ENCODE measurements at regions not wholly inside any gene's neighbourhood (a gene's known extent, or its start where the extent isn't known, plus 50 kb on each side); places are given as distances from the start of the nearest gene placed in this dataset.

GRCh38 chr10:60623627-60624026, 154.7 kb upstream of the CDK1 start:
- Histone ChIP-seq H3K9me3 (no peaks in the 10 kb centered on the region), H3K36me3 (no peaks in the 10 kb centered on the region), H3K27ac (no peak overlapping the region), H3K4me1 (peaks cover 0 to 11% (median 0%) of the 10 kb centered on the region in 4 donors), H3K4me3 (no peak overlapping the region), H3K27me3 (no peaks in the 10 kb centered on the region)
- TF ChIP-seq POLR2AphosphoS5 (IDR thresholded peaks at IDR 0.05) = no peak
- TF ChIP-seq POLR2A (IDR thresholded peaks at IDR 0.05) = no peak
- no peak for TF ChIP-seq EP300 (IDR thresholded peaks at IDR 0.05; ENCODE audit: low read depth)
- TF ChIP-seq, protein P1, sequence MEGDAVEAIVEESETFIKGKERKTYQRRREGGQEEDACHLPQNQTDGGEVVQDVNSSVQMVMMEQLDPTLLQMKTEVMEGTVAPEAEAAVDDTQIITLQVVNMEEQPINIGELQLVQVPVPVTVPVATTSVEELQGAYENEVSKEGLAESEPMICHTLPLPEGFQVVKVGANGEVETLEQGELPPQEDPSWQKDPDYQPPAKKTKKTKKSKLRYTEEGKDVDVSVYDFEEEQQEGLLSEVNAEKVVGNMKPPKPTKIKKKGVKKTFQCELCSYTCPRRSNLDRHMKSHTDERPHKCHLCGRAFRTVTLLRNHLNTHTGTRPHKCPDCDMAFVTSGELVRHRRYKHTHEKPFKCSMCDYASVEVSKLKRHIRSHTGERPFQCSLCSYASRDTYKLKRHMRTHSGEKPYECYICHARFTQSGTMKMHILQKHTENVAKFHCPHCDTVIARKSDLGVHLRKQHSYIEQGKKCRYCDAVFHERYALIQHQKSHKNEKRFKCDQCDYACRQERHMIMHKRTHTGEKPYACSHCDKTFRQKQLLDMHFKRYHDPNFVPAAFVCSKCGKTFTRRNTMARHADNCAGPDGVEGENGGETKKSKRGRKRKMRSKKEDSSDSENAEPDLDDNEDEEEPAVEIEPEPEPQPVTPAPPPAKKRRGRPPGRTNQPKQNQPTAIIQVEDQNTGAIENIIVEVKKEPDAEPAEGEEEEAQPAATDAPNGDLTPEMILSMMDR (IDR thresholded peaks at IDR 0.05) = no peak
- WGBS, 2 donors (ENCODE audit: low coverage in 1 of 2) = 67% methylated on average over 1 of the region's 1 CpG; no CpG with 5 or more reads in 1 of the 2 donors
- no peak for DNase-seq
- intact Hi-C loops (cut with DNase I; ENCODE audit: low total_unique reads) (no loop called here), in situ Hi-C loops (cut with MboI; ENCODE audit: low pct_ligation_motif_present in 1 of 4, low pct_unique_long_range_greater_than_20kb in 1 of 4, low sequenced_read_pairs in 3 of 4) (no loop called here)

DNA sequence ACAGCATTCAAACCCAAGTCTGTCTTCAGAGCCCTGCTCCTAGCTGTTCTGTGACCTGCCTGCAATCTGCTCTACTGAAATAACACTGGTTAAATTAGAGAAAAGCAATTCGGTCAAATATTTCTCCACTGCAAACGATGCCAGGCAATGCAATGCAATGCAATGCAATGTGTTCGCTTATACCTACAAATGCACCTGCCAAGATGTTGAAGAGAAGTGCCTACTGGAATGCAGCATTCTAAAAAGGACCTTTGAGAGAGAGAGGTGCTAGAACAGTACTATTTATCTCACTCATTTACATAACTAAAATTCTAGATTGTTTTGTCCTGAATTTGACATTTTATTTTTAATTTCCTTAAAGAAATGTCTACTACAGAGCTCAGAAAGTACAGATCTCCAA, 157.3 kb upstream of the CDK1 start:
- Histone ChIP-seq H3K4me3 (no peak overlapping the region), H3K27ac (no peak overlapping the region), H3K36me3 (no peaks in the 10 kb centered on the region), H3K27me3 (no peaks in the 10 kb centered on the region), H3K4me1 (no peaks in the 10 kb centered on the region), H3K9me3 (no peaks in the 10 kb centered on the region)
- WGBS, 2 donors (ENCODE audit: low coverage in 1 of 2) = 90 to 92% methylated on average over 3 of the region's 3 CpGs
- intact Hi-C loops (cut with DNase I; ENCODE audit: low total_unique reads) (no loop called here), in situ Hi-C loops (cut with MboI; ENCODE audit: low pct_ligation_motif_present in 1 of 4, low pct_unique_long_range_greater_than_20kb in 1 of 4, low sequenced_read_pairs in 3 of 4) (no loop called here)
- no peak for DNase-seq
- TF ChIP-seq EP300 (IDR thresholded peaks at IDR 0.05; ENCODE audit: low read depth) (no peak), POLR2A (IDR thresholded peaks at IDR 0.05) (no peak), POLR2AphosphoS5 (IDR thresholded peaks at IDR 0.05) (no peak)
- TF ChIP-seq, protein P1 (IDR thresholded peaks at IDR 0.05) = no peak

DNA sequence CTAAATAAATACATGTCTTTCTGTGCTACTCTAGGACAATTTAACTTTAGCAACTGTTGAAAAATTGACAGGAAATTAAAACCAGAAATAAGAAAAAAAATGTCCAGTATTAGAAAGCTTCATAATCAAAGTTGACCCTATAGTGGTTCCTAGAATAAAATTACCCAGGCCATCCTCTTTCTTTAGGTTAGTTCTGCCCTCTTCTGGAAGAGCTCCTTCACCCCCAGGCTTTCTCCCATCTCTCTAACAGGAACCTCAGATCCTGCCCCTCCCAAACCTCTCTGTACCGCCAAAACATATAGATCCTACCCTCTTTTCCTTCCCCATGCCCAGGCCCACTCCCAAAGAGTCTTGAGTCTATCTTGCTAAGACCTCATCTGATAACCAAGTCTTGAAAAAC, 159.4 kb upstream of the CDK1 start:
- in situ Hi-C loops (cut with MboI; ENCODE audit: low pct_ligation_motif_present in 1 of 4, low pct_unique_long_range_greater_than_20kb in 1 of 4, low sequenced_read_pairs in 3 of 4) (no loop called here), intact Hi-C loops (cut with DNase I; ENCODE audit: low total_unique reads) (no loop called here)
- Histone ChIP-seq H3K36me3 (no peaks in the 10 kb centered on the region), H3K4me1 (no peaks in the 10 kb centered on the region), H3K27me3 (no peaks in the 10 kb centered on the region), H3K4me3 (no peak overlapping the region), H3K9me3 (no peaks in the 10 kb centered on the region), H3K27ac (no peak overlapping the region)
- DNase-seq = no peak
- TF ChIP-seq, protein P1 (IDR thresholded peaks at IDR 0.05) = no peak
- TF ChIP-seq POLR2A (IDR thresholded peaks at IDR 0.05) (no peak), EP300 (IDR thresholded peaks at IDR 0.05; ENCODE audit: low read depth) (no peak), POLR2AphosphoS5 (IDR thresholded peaks at IDR 0.05) (no peak)
- 67 to 82% methylated on average over 1 of the region's 1 CpG for WGBS, 2 donors (ENCODE audit: low coverage in 1 of 2)

- intact Hi-C loops (cut with DNase I; ENCODE audit: low total_unique reads) = no loop called here
- H3K4me3 ChIP-seq = no peak overlapping the region
- in situ Hi-C loops (cut with MboI; ENCODE audit: low pct_ligation_motif_present in 1 of 4, low pct_unique_long_range_greater_than_20kb in 1 of 4, low sequenced_read_pairs in 3 of 4) = no loop called here
- no peak overlapping the region for H3K27ac ChIP-seq
- no peaks in the 10 kb centered on the region for H3K4me1 ChIP-seq
- 97 to 100% methylated on average over 1 of the region's 1 CpG for whole genome bisulfite sequencing, 2 donors (ENCODE audit: low coverage in 1 of 2)
- no peak for DNase-seq
- TF ChIP-seq POLR2A (IDR thresholded peaks at IDR 0.05) (no peak), POLR2AphosphoS5 (IDR thresholded peaks at IDR 0.05) (no peak), EP300 (IDR thresholded peaks at IDR 0.05; ENCODE audit: low read depth) (no peak)
- TF ChIP-seq, protein P1 (IDR thresholded peaks at IDR 0.05) = no peak
- H3K27me3 ChIP-seq = no peaks in the 10 kb centered on the region
- no peaks in the 10 kb centered on the region for H3K36me3 ChIP-seq
- no peaks in the 10 kb centered on the region for H3K9me3 ChIP-seq
Measured at GRCh38 chr10:60615541-60615940, 162.7 kb upstream of the CDK1 start.
